HepG2 (cell line): ENCODE measurements at regions not wholly inside any gene's neighbourhood (a gene's known extent, or its start where the extent isn't known, plus 50 kb on each side); places are given as distances from the start of the nearest gene placed in this dataset.

Experiments
- ATAC-seq: fragments of 200-7000 bp; cut with Tn5 transposase; 3 replicates; pipeline ENCODE4 v1.9.1; 2020; ENCODE audit warnings: mild to moderate bottlenecking, moderate library complexity
- BruUV-seq: library from RNA; stranded (reverse); fragments of 400-500 nt; replicated peaks from 2 replicates; lab custom pipeline; 2021; lab: Mats Ljungman, UMichigan
- CTCF ChIA-PET: fragments of 300-600 bp; formaldehyde crosslinking; extraction: SDS; loops from one replicate; lab custom pipeline; 2021; ENCODE audit warnings: low total read pairs, inconsistent platforms, low intra/inter-chr PET ratio; lab: Yijun Ruan, JAX
- POLR2A ChIA-PET: fragments of 350-600 bp; sonication (Branson Sonifier 250); formaldehyde crosslinking; loops from one replicate; lab custom pipeline; 2020; ENCODE audit warnings: antibody characterized with exemption, inconsistent platforms; lab: Yijun Ruan, JAX
- DNase-seq: peaks from one replicate; pipeline ENCODE4 v3.0.0-alpha.2; 2015; ENCODE audit warnings: low spot score
- FAIRE-seq: peaks from 3 replicates; lab custom pipeline; 2011; peaks lifted over from hg19 to GRCh38; lab: Jason Lieb, UNC
- H2AFZ ChIP-seq: one replicate; pipeline ENCODE4 v1.6.1; 2011; ENCODE audit warnings: low read length, inconsistent platforms
- H3K27ac ChIP-seq: fragments of 300-600 bp; 3 replicates; pipeline ENCODE4 v1.8.0; 2011; ENCODE audit warnings: mixed run types, mild to moderate bottlenecking, mixed read lengths, low read length, inconsistent platforms; ENCODE audit not compliant: insufficient read depth; ENCODE audit errors: extremely low read length
- H3K27me3 ChIP-seq, 2 experiments: fragments of 200-600 bp in 1 of 2; 2 replicates in 1 of 2; 3 replicates in 1 of 2; pipeline versions ENCODE4 v1.6.0 to v1.8.0; 2011; ENCODE audit warnings: low read length in 2 of 2, mild to moderate bottlenecking in 2 of 2, moderate library complexity in 2 of 2, inconsistent platforms in 1 of 2; ENCODE audit not compliant: insufficient read depth in 2 of 2, control insufficient read depth in 1 of 2
- H3K36me3 ChIP-seq, 2 experiments: fragments of 200-600 bp in 1 of 2; replicated peaks in 1 of 2; 2 replicates in 1 of 2; 3 replicates in 1 of 2; pipeline versions ENCODE4 v1.5.1 to v1.8.0; 2011; ENCODE audit warnings: low read length in 2 of 2, inconsistent platforms in 1 of 2; ENCODE audit not compliant: insufficient read depth in 2 of 2, control insufficient read depth in 1 of 2
- H3K4me1 ChIP-seq: 2 replicates; pipeline ENCODE4 v1.5.1; 2012; ENCODE audit warnings: low read length, inconsistent platforms; ENCODE audit not compliant: insufficient read depth
- H3K4me2 ChIP-seq: 2 replicates; pipeline ENCODE4 v1.6.0; 2011; ENCODE audit warnings: low read depth, low read length, inconsistent platforms
- H3K4me3 ChIP-seq, 3 experiments: fragments of 200-600 bp in 1 of 3; sonication (generic), shearing (Covaris generic) in 1 of 3; replicated peaks in 1 of 3; 2 replicates each; pipeline ENCODE4 v1.5.1; 2011 to 2016; ENCODE audit warnings: low read length in 3 of 3, inconsistent platforms in 2 of 3, low read depth in 2 of 3, mild to moderate bottlenecking in 2 of 3, control low read depth in 1 of 3, mixed read lengths in 1 of 3; ENCODE audit not compliant: insufficient read depth in 1 of 3
- H3K79me2 ChIP-seq: one replicate; pipeline ENCODE4 v1.6.1; 2011; ENCODE audit warnings: low read length, inconsistent platforms; ENCODE audit not compliant: insufficient read depth
- H3K9ac ChIP-seq: 2 replicates; pipeline ENCODE4 v1.6.0; 2011; ENCODE audit warnings: mild to moderate bottlenecking, low read depth, low read length, inconsistent platforms; ENCODE audit not compliant: insufficient read depth
- H3K9me3 ChIP-seq: 2 replicates; pipeline ENCODE4 v1.5.1; 2012; ENCODE audit warnings: mild to moderate bottlenecking, low read length
- H4K20me1 ChIP-seq: 2 replicates; pipeline ENCODE4 v1.6.0; 2011; ENCODE audit warnings: inconsistent platforms, mild to moderate bottlenecking, low read length, moderate library complexity; ENCODE audit not compliant: insufficient read depth
- AGO2 ChIP-seq: fragments of 200-400 bp; formaldehyde crosslinking; optimal IDR thresholded peaks from 2 replicates; pipeline ENCODE3; 2017; ENCODE audit warnings: mild to moderate bottlenecking, low read depth, low read length, moderate library complexity
- CHCHD3 ChIP-seq: sonication (generic); formaldehyde crosslinking; IDR thresholded peaks from 2 replicates; pipeline ENCODE4 v1.8.0; 2022; ENCODE audit warnings: mild to moderate bottlenecking, missing genetic modification reagents, moderate library complexity
- EED ChIP-seq: sonication (generic); formaldehyde crosslinking; IDR thresholded peaks from 2 replicates; pipeline ENCODE4 v1.5.0; 2020; ENCODE audit warnings: mild to moderate bottlenecking, missing genetic modification reagents
- ELF1 ChIP-seq: sonication (generic); formaldehyde crosslinking; IDR thresholded peaks from 2 replicates; pipeline ENCODE4 v1.4.0; 2020; ENCODE audit warnings: missing genetic modification reagents
- HCFC1 ChIP-seq: fragments of 150-350 bp; IDR thresholded peaks from 2 replicates; pipeline ENCODE4 v1.6.1; 2014; ENCODE audit warnings: low read depth, low read length
- HES4 ChIP-seq: sonication (generic); formaldehyde crosslinking; IDR thresholded peaks from 2 replicates; pipeline ENCODE4 v1.9.0; 2021; ENCODE audit warnings: mild to moderate bottlenecking, missing genetic modification reagents, borderline replicate concordance
- KDM5A ChIP-seq: fragments of 200-600 bp; sonication (generic); IDR thresholded peaks from 2 replicates; pipeline ENCODE4 v1.7.0; 2018; ENCODE audit warnings: antibody characterized with exemption, mild to moderate bottlenecking, low read length, borderline replicate concordance
- KLF11 ChIP-seq: IDR thresholded peaks from 2 replicates; pipeline ENCODE4 v1.6.1; 2016; ENCODE audit warnings: missing compliant biosample characterization
- MEIS1 ChIP-seq: sonication (generic); formaldehyde crosslinking; IDR thresholded peaks from 2 replicates; pipeline ENCODE4 v1.9.0; 2021; ENCODE audit warnings: mild to moderate bottlenecking, missing genetic modification reagents, moderate library complexity, borderline replicate concordance
- NONO ChIP-seq, 2 experiments: fragments of 450-650 bp in 1 of 2; sonication (generic) in 1 of 2; formaldehyde crosslinking in 1 of 2; IDR thresholded peaks in 1 of 2; conservative IDR thresholded peaks in 1 of 2; 2 replicates each; pipeline versions ENCODE4 v1.6.1 to v1.8.0; 2017 to 2022; ENCODE audit warnings: mild to moderate bottlenecking in 1 of 2, missing genetic modification reagents in 1 of 2, moderate library complexity in 1 of 2
- THAP9 ChIP-seq: sonication (generic); formaldehyde crosslinking; IDR thresholded peaks from 2 replicates; pipeline ENCODE4; 2020; ENCODE audit warnings: missing genetic modification reagents, mild to moderate bottlenecking, borderline replicate concordance
- ZNF10 ChIP-seq: sonication (generic); formaldehyde crosslinking; IDR thresholded peaks from 2 replicates; pipeline ENCODE4 v1.4.0; 2020; ENCODE audit warnings: mild to moderate bottlenecking, low read depth, missing genetic modification reagents, borderline replicate concordance
- ZNF225 ChIP-seq: sonication (generic); formaldehyde crosslinking; IDR thresholded peaks from 2 replicates; pipeline ENCODE4 v1.4.0; 2020; ENCODE audit warnings: mild to moderate bottlenecking, missing genetic modification reagents
- ZNF451 ChIP-seq: sonication (generic); formaldehyde crosslinking; IDR thresholded peaks from 2 replicates; pipeline ENCODE4 v1.5.0; 2020; ENCODE audit warnings: mild to moderate bottlenecking, missing genetic modification reagents
- ZNF549 ChIP-seq: sonication (generic); formaldehyde crosslinking; IDR thresholded peaks from 2 replicates; pipeline ENCODE4 v1.5.0; 2020; ENCODE audit warnings: missing genetic modification reagents
- ZNF563 ChIP-seq: sonication (generic); formaldehyde crosslinking; IDR thresholded peaks from 2 replicates; pipeline ENCODE4 v1.8.0; 2022; ENCODE audit warnings: mild to moderate bottlenecking, moderate library complexity, missing genetic modification reagents
- ZNF564 ChIP-seq: sonication (generic); formaldehyde crosslinking; IDR thresholded peaks from 2 replicates; pipeline ENCODE4 v1.8.1; 2023; ENCODE audit warnings: mild to moderate bottlenecking, missing genetic modification reagents
- ZNF652 ChIP-seq: IDR thresholded peaks from 2 replicates; pipeline ENCODE4 v1.6.1; 2016; ENCODE audit warnings: low read depth, borderline replicate concordance
- ZNF775 ChIP-seq: sonication (generic); formaldehyde crosslinking; IDR thresholded peaks from 2 replicates; pipeline ENCODE4 v1.4.0; 2020; ENCODE audit warnings: missing genetic modification reagents, mild to moderate bottlenecking, moderate library complexity, borderline replicate concordance
- WGBS: methylation state at CpG from one replicate; pipeline ENCODE4 v1.1.6; 2017; ENCODE audit warnings: low lambda C conversion rate; 5-methylcytosine and 5-hydroxymethylcytosine counted together
- in situ Hi-C: cut with HindIII; loops from 2 replicates; pipeline ENCODE4 v1.10.0; 2017; ENCODE audit warnings: low pct_unique_long_range_greater_than_20kb; ENCODE audit not compliant: extremely low pct_ligation_motif_present
- intact Hi-C: fragments of 100-400 bp; cut with micrococcal nuclease; formaldehyde crosslinking; loops from one replicate; pipeline ENCODE4 v1.10.0; 2022; ENCODE audit not compliant: unreplicated experiment

- TF ChIP-seq ELF1 (CRISPR knock-in tag) (no peak), KLF11 (CRISPR knock-in tag) (no peak), ZNF775 (CRISPR knock-in tag) (no peak), ZNF549 (CRISPR knock-in tag) (no peak), KDM5A (no peak), ZNF225 (CRISPR knock-in tag) (no peak), ZNF652 (no peak)
Measured at GRCh38 chr11:11038782-11039181, 180.9 kb upstream of the ZBED5 start (continued).

- H3K4me3 ChIP-seq = no peak overlapping the region
- DNase-seq (no peak), ATAC-seq (no peak)
- H3K9me3 ChIP-seq = no peaks in the 10 kb centered on the region
- CTCF ChIA-PET = no interaction called here
- in situ Hi-C loops = no loop called here
- TF ChIP-seq NONO (IDR thresholded peaks at IDR 0.05) (no peak), NONO (CRISPR knock-in tag; conservative IDR thresholded peaks at IDR 0.05) (no peak), AGO2 (no peak), MEIS1 (no peak), THAP9 (CRISPR knock-in tag) (no peak), ZNF563 (CRISPR knock-in tag) (no peak), EED (no peak), HCFC1 (no peak), ZNF564 (CRISPR knock-in tag) (no peak), ZNF10 (CRISPR knock-in tag) (no peak), CHCHD3 (CRISPR knock-in tag) (no peak), ZNF451 (CRISPR knock-in tag) (no peak), HES4 (no peak)
- TF ChIP-seq, all 625 proteins: peak for 0
- FAIRE-seq = no peak
- intact Hi-C loops = no loop called here
- H2AFZ ChIP-seq = no peak overlapping the region
- POLR2A ChIA-PET = no interaction called here
- WGBS = 44% methylated on average over 3 of the region's 3 CpGs
- H3K27ac ChIP-seq = no peak overlapping the region
- BruUV-seq = no TSS peak
- H4K20me1 ChIP-seq = no peaks in the 10 kb centered on the region
- H3K4me1 ChIP-seq = no peaks in the 10 kb centered on the region
- H3K36me3 ChIP-seq = no peaks in the 10 kb centered on the region
- no peak overlapping the region for H3K4me2 ChIP-seq
- peaks cover 2 to 3% of the 10 kb centered on the region in 2 experiments; a peak in 4 of 5 replicates for H3K27me3 ChIP-seq
- no peak overlapping the region for H3K9ac ChIP-seq
- H3K79me2 ChIP-seq = no peaks in the 10 kb centered on the region
Measured at GRCh38 chr11:11038352-11038751, 180.5 kb upstream of the ZBED5 start.
